Neural cell (in vitro differentiated cells): ENCODE measurements at regions not wholly inside any gene's neighbourhood (a gene's known extent, or its start where the extent isn't known, plus 50 kb on each side); places are given as distances from the start of the nearest gene placed in this dataset.
"Not testable (repeated sequence)": the region's sequence is repeated elsewhere in the genome, so short reads cannot be mapped to it uniquely, and the experiment has no call there.

Source experiments
- EP300 ChIP-seq: fragments of 450-650 bp; conservative IDR thresholded peaks from 2 replicates; pipeline ENCODE4 v1.6.1; 2014; ENCODE audit warnings: antibody characterized with exemption, mild to moderate bottlenecking, moderate library complexity; ENCODE audit not compliant: poor library complexity, severe bottlenecking
- MXI1 ChIP-seq: fragments of 450-650 bp; conservative IDR thresholded peaks from 2 replicates; pipeline ENCODE4 v1.6.1; 2014; ENCODE audit warnings: antibody characterized with exemption, mild to moderate bottlenecking; ENCODE audit not compliant: poor library complexity, severe bottlenecking
- POLR2AphosphoS5 ChIP-seq: IDR thresholded peaks from 2 replicates; pipeline ENCODE4 v1.6.1; 2012
- SMC3 ChIP-seq: fragments of 450-650 bp; conservative IDR thresholded peaks from 2 replicates; pipeline ENCODE4 v1.6.1; 2014; ENCODE audit warnings: antibody characterized with exemption, mild to moderate bottlenecking, moderate library complexity; ENCODE audit not compliant: poor library complexity
- TAF1 ChIP-seq: IDR thresholded peaks from 2 replicates; pipeline ENCODE4 v1.6.1; 2012; ENCODE audit warnings: low read depth
- TF ChIP-seq, protein P1 (sequence below): fragments of 450-650 bp; IDR thresholded peaks from 2 replicates; pipeline ENCODE4 v1.5.1; 2014; ENCODE audit warnings: antibody characterized with exemption, mild to moderate bottlenecking, moderate library complexity; ENCODE audit not compliant: poor library complexity, severe bottlenecking
- TF ChIP-seq, protein P2 (sequence below): IDR thresholded peaks from 2 replicates; pipeline ENCODE4 v1.6.1; 2012; ENCODE audit warnings: borderline replicate concordance

DNA sequence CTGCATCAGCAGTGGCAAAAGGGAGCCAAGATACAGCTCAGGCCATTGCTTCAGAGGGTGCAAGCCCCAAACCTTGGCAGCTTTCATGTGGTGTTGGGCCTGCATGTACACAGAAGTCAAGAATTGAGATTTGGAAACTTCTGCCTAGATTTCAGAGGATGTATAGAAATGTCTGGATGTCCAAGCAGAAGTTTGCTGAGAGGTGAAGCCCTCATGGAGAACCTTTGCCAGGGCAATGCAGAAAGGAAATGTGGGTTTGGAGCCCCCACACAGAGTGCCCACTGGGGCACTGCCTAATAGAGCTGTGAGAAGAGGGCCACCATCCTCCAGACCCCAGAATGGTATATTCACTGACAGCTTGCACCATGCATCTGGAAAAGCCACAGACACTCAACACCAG, 51.3 kb upstream of the DCLK2 start:
- TF ChIP-seq, protein P1, sequence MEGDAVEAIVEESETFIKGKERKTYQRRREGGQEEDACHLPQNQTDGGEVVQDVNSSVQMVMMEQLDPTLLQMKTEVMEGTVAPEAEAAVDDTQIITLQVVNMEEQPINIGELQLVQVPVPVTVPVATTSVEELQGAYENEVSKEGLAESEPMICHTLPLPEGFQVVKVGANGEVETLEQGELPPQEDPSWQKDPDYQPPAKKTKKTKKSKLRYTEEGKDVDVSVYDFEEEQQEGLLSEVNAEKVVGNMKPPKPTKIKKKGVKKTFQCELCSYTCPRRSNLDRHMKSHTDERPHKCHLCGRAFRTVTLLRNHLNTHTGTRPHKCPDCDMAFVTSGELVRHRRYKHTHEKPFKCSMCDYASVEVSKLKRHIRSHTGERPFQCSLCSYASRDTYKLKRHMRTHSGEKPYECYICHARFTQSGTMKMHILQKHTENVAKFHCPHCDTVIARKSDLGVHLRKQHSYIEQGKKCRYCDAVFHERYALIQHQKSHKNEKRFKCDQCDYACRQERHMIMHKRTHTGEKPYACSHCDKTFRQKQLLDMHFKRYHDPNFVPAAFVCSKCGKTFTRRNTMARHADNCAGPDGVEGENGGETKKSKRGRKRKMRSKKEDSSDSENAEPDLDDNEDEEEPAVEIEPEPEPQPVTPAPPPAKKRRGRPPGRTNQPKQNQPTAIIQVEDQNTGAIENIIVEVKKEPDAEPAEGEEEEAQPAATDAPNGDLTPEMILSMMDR, result not testable (repeated sequence)
- TF ChIP-seq, protein P2, sequence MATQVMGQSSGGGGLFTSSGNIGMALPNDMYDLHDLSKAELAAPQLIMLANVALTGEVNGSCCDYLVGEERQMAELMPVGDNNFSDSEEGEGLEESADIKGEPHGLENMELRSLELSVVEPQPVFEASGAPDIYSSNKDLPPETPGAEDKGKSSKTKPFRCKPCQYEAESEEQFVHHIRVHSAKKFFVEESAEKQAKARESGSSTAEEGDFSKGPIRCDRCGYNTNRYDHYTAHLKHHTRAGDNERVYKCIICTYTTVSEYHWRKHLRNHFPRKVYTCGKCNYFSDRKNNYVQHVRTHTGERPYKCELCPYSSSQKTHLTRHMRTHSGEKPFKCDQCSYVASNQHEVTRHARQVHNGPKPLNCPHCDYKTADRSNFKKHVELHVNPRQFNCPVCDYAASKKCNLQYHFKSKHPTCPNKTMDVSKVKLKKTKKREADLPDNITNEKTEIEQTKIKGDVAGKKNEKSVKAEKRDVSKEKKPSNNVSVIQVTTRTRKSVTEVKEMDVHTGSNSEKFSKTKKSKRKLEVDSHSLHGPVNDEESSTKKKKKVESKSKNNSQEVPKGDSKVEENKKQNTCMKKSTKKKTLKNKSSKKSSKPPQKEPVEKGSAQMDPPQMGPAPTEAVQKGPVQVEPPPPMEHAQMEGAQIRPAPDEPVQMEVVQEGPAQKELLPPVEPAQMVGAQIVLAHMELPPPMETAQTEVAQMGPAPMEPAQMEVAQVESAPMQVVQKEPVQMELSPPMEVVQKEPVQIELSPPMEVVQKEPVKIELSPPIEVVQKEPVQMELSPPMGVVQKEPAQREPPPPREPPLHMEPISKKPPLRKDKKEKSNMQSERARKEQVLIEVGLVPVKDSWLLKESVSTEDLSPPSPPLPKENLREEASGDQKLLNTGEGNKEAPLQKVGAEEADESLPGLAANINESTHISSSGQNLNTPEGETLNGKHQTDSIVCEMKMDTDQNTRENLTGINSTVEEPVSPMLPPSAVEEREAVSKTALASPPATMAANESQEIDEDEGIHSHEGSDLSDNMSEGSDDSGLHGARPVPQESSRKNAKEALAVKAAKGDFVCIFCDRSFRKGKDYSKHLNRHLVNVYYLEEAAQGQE, result not testable (repeated sequence)
- not testable (repeated sequence) for TF ChIP-seq TAF1, POLR2AphosphoS5, MXI1, EP300, SMC3
